Tibial nerve (tissue), 4 donors: ENCODE measurements at regions not wholly inside any gene's neighbourhood (a gene's known extent, or its start where the extent isn't known, plus 50 kb on each side); places are given as distances from the start of the nearest gene placed in this dataset.

ENCODE experiments used
- CTCF ChIP-seq, 5 experiments: fragments of 200-600 bp in 3 of 5; fragments of 450-650 bp in 2 of 5; sonication (generic) in 3 of 5; IDR thresholded peaks; one replicate each; pipeline ENCODE4 v1.5.1; 2016 to 2019; ENCODE audit warnings: antibody characterized with exemption in 5 of 5, mild to moderate bottlenecking in 3 of 5, moderate library complexity in 2 of 5
- EP300 ChIP-seq, 2 donors: sonication (generic); formaldehyde crosslinking; IDR thresholded peaks; one replicate each; pipeline ENCODE4 v1.6.1; 2017; ENCODE audit warnings: antibody characterized with exemption in 2 of 2, mild to moderate bottlenecking in 1 of 2
- POLR2A ChIP-seq, 2 donors: fragments of 450-650 bp; IDR thresholded peaks; one replicate each; pipeline ENCODE4 v1.6.1; 2017; ENCODE audit warnings: antibody characterized with exemption in 2 of 2, mild to moderate bottlenecking in 2 of 2, moderate library complexity in 2 of 2

DNA sequence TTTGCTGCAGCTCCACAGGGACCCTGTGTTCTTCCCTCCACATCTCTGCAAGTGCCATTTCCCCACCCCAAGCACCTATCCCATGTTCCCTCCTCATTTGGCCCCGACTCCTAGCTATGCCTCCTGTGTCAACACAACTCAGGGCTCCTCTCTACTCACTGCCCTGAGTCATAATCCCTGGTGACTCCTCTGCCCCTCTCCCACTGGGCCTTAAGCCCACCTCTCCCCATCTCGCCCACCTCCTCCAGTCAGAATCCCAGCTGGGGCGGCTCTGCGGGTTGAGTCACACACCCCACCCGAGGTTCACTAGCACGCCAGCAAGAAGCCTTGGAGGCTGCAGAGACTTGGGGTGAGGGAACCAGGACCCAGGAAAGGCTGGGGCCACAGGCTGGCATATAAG, 346.2 kb downstream of the FOXL1 start:
- TF ChIP-seq CTCF (IDR thresholded peaks at IDR 0.05) (no peak), POLR2A (IDR thresholded peaks at IDR 0.05) (no peak), EP300 (IDR thresholded peaks at IDR 0.05) (no peak)
